ENCODE measurements at regions not wholly inside any gene's neighbourhood (a gene's known extent, or its start where the extent isn't known, plus 50 kb on each side); places are given as distances from the start of the nearest gene placed in this dataset.
A peak's percentile ranks its signal among the peaks of the same experiment; 100 is the strongest.

DNA sequence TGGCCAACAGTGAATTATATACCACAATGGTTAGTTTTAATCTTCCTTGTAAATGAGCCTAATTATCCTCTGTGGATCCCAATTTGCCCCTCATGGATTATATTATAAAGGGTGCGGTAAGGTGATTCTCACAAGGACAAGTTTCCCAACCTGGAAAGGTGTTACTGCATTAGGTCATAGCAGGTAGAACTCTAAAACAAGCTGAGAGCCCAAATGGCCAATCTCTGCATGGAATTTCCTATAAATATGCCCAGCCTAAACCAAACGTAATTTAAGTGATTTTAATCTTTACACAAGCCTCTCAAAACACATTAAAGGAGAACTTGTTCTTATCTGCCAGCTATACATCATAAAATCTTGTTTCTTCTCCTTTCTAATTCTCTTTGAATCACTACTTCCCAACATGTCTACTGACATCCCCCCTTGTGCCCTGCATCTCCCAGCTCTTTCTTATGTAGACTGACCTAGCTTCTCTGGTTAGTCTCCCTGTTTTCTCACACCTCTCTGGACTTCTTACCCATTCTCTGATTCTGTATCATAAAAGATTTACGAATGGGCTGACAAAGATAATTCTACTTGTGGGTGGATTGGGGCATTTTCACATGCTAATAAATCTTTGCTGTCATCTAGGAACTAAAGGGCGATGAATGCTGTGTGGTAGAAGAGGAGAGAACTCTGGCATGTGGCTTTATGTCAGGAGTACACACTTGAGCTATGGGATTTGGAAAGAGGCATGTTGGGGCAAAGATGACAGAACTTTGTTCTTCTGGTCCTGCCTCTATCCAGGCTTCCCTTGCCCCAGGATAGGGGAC, 94.3 kb upstream of the PGRMC2 start:
- no peaks in the 10 kb centered on the region for H3K9me3 ChIP-seq (ENCODE audit: low read length)
- H2AFZ ChIP-seq (ENCODE audit: low read length): no peak overlapping the region
- ChIA-PET POLR2A (no interaction called here), CTCF (ENCODE audit: unreplicated experiment) (interaction anchor here (1.2 kb wide), 1 partner anchor 11 kb away, joined by 3 read pairs; no protein-coding TSS in a partner anchor)
- H3K4me3 ChIP-seq (ENCODE audit: low read depth, low read length, poor library complexity, severe bottlenecking): no peak overlapping the region
- TF ChIP-seq, protein P1, sequence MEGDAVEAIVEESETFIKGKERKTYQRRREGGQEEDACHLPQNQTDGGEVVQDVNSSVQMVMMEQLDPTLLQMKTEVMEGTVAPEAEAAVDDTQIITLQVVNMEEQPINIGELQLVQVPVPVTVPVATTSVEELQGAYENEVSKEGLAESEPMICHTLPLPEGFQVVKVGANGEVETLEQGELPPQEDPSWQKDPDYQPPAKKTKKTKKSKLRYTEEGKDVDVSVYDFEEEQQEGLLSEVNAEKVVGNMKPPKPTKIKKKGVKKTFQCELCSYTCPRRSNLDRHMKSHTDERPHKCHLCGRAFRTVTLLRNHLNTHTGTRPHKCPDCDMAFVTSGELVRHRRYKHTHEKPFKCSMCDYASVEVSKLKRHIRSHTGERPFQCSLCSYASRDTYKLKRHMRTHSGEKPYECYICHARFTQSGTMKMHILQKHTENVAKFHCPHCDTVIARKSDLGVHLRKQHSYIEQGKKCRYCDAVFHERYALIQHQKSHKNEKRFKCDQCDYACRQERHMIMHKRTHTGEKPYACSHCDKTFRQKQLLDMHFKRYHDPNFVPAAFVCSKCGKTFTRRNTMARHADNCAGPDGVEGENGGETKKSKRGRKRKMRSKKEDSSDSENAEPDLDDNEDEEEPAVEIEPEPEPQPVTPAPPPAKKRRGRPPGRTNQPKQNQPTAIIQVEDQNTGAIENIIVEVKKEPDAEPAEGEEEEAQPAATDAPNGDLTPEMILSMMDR (conservative IDR thresholded peaks at IDR 0.05; ENCODE audit: low read length): no peak
- no peak for TF ChIP-seq EZH2phosphoT487 (IDR thresholded peaks at IDR 0.05; ENCODE audit: borderline replicate concordance, low read depth, low read length)
- intact Hi-C loops (cut with micrococcal nuclease; ENCODE audit: unreplicated experiment): no loop called here
- no peaks in the 10 kb centered on the region for H4K20me1 ChIP-seq (ENCODE audit: insufficient read depth, low read length)
- H3K4me2 ChIP-seq (ENCODE audit: low read length): no peak overlapping the region
- no peaks in the 10 kb centered on the region for H3K79me2 ChIP-seq (ENCODE audit: insufficient read depth, low read depth, low read length)
- no TSS peak for BruUV-seq (replicated peaks)
- H3K27ac ChIP-seq (ENCODE audit: low read depth, low read length, poor library complexity, severe bottlenecking): no peak overlapping the region
- H3K36me3 ChIP-seq (ENCODE audit: insufficient read depth, low read length): no peaks in the 10 kb centered on the region
- no peak for DNase-seq (ENCODE audit: low spot score)
- no peaks in the 10 kb centered on the region for H3K9me2 ChIP-seq (ENCODE audit: insufficient read depth, low read length)
- H3K4me1 ChIP-seq (ENCODE audit: insufficient read depth, low read length, poor library complexity, severe bottlenecking): no peaks in the 10 kb centered on the region

DNA sequence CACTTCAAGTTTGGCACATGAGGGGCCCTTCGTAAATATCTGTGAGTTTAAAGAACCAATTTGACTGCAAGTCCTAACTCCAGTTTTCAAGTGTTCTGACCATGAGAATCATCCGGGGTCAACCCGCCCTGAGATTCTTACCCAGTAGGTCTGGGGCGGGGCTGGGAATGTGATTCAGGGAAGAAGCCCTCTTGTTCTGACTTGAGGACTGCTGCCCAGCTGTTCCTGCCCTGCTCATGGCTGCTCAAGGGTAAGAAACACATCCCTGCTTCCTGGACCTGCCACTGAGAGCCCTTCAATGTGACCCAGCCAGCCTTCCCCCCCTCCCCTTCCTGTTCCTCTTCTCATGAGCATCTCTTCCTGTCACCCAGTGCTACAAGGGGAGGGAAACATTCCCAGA, 92.7 kb upstream of the PGRMC2 start:
- H3K4me2 ChIP-seq (ENCODE audit: low read length): no peak overlapping the region
- no TSS peak for BruUV-seq (replicated peaks)
- H3K4me1 ChIP-seq (ENCODE audit: insufficient read depth, low read length, poor library complexity, severe bottlenecking): no peaks in the 10 kb centered on the region
- ChIA-PET POLR2A (no interaction called here), CTCF (ENCODE audit: unreplicated experiment) (no interaction called here)
- H2AFZ ChIP-seq (ENCODE audit: low read length): no peak overlapping the region
- H4K20me1 ChIP-seq (ENCODE audit: insufficient read depth, low read length): no peaks in the 10 kb centered on the region
- no peak overlapping the region for H3K27ac ChIP-seq (ENCODE audit: low read depth, low read length, poor library complexity, severe bottlenecking)
- no peaks in the 10 kb centered on the region for H3K36me3 ChIP-seq (ENCODE audit: insufficient read depth, low read length)
- no peak for DNase-seq (ENCODE audit: low spot score)
- TF ChIP-seq, protein P1 (conservative IDR thresholded peaks at IDR 0.05; ENCODE audit: low read length): no peak
- no peak for TF ChIP-seq EZH2phosphoT487 (IDR thresholded peaks at IDR 0.05; ENCODE audit: borderline replicate concordance, low read depth, low read length)
- intact Hi-C loops (cut with micrococcal nuclease; ENCODE audit: unreplicated experiment): no loop called here
- H3K9me3 ChIP-seq (ENCODE audit: low read length): no peaks in the 10 kb centered on the region
- H3K4me3 ChIP-seq (ENCODE audit: low read depth, low read length, poor library complexity, severe bottlenecking): no peak overlapping the region
- H3K79me2 ChIP-seq (ENCODE audit: insufficient read depth, low read depth, low read length): no peaks in the 10 kb centered on the region
- H3K9me2 ChIP-seq (ENCODE audit: insufficient read depth, low read length): no peaks in the 10 kb centered on the region

DNA sequence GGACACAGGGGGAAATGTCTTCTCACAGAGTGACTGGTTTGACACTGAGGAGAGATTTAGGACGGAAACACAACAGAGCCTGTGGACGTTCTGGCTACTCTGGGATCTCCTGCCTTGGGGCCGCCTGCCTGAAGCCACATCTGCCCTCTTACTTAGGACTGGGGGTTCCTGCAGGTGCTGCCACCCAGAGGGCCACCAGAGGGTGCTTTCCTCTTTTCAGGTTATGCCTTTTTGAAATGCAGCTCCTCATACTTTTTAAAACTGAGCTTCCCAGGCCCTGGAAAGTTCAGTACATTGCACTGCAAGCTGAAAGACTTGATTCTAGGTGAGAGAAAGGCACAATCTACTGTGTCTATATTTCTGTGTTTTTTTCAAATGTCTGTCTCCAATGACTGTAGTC, 92.2 kb upstream of the PGRMC2 start:
- POLR2A ChIA-PET: no interaction called here
- peak; percentile 8 for DNase-seq (ENCODE audit: low spot score)
- TF ChIP-seq, protein P1 (conservative IDR thresholded peaks at IDR 0.05; ENCODE audit: low read length): peak; percentile 69
- TF ChIP-seq EZH2phosphoT487 (IDR thresholded peaks at IDR 0.05; ENCODE audit: borderline replicate concordance, low read depth, low read length): no peak
- no TSS peak for BruUV-seq (replicated peaks)
- Histone ChIP-seq H3K79me2 (ENCODE audit: insufficient read depth, low read depth, low read length) (no peaks in the 10 kb centered on the region), H3K27ac (ENCODE audit: low read depth, low read length, poor library complexity, severe bottlenecking) (no peak overlapping the region), H3K9me3 (ENCODE audit: low read length) (no peaks in the 10 kb centered on the region), H3K9me2 (ENCODE audit: insufficient read depth, low read length) (no peaks in the 10 kb centered on the region), H3K4me2 (ENCODE audit: low read length) (no peak overlapping the region), H2AFZ (ENCODE audit: low read length) (no peak overlapping the region), H3K36me3 (ENCODE audit: insufficient read depth, low read length) (no peaks in the 10 kb centered on the region), H3K4me1 (ENCODE audit: insufficient read depth, low read length, poor library complexity, severe bottlenecking) (no peaks in the 10 kb centered on the region), H3K4me3 (ENCODE audit: low read depth, low read length, poor library complexity, severe bottlenecking) (no peak overlapping the region), H4K20me1 (ENCODE audit: insufficient read depth, low read length) (no peaks in the 10 kb centered on the region)
- CTCF ChIA-PET (ENCODE audit: unreplicated experiment): no interaction called here
- intact Hi-C loops (cut with micrococcal nuclease; ENCODE audit: unreplicated experiment): no loop called here
